ENCODE measurements at regions not wholly inside any gene's neighbourhood (a gene's known extent, or its start where the extent isn't known, plus 50 kb on each side); places are given as distances from the start of the nearest gene placed in this dataset.
"Not testable (repeated sequence)": the region's sequence is repeated elsewhere in the genome, so short reads cannot be mapped to it uniquely, and the experiment has no call there.

DNA sequence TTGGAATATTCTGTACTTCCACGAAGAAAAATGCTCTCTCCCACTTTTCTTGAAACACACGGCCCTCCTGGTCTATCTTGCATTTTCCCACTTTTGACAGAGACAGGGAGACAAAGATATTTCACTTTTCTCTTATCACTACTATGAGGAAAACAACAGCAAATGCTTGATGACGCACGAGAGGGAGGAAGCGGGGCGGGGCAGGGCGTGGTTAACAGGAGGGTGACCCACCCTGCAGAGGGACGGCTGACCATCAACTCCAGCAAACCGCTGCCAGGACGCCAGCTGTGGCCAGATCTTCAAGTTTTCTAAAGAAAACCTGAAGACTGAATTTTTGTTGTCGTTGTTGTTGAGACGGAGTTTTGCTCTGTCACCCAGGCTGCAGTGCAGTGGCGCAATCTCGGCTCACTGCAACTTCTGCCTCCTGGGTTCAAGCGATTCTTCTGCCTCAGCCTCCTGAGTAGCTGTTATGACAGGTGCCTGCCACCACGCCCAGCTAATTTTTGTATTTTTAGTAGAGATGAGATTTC is 63.8 kb downstream of the NSUN5 start:
- DNase-seq, result not testable (repeated sequence)

DNA sequence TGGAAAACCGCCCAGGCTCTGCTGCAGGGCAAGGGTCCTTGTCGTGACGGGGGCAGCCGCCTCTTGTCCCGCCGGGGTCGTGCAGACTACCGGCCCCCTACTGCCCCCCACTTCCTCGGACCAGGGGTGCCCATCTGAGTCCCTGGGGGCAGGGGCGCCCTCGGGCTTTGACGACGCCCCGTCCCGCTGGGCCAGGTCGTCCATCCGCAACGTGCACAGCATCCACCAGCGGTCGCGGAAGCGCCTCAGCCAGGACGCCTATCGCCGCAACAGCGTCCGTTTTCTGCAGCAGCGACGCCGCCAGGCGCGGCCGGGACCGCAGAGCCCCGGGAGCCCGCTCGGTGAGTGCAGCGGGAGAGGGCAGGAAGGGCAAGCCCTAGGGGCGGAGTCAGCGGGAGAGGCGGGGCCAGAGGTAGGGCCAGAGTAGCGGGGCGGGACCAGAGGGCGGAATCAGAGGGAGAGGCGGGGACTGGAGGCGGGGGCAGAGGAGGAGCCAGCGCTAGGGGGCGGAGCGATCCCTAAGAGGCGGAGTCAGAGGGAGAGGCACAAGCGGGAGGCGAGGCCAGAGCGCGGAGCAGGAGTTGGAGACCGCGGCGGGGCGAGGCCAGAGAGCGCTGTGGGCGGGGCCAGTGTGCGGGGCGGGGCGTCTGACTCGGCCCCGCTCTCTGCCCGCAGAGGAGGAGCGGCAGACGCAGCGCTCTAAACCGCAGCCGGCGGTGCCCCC is 73.5 kb downstream of the NSUN5 start:
- not testable (repeated sequence) for DNase-seq

DNA sequence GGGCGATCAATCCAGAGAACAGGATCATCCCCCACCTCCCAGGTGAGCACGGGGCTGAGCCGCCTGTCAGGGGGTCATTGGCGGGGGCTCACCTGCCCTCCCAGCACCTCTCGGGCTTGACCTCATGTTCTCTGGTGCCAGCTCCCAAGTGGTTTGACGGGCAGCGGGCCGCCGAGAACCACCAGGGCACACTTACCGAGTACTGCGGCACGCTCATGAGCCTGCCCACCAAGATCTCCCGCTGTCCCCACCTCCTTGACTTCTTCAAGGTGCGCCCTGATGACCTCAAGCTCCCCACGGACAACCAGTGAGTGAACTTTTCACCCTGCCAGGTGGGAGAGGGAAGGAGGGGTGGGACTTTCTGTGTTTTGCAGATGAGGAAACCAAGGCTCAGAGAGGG is 82.9 kb downstream of the NSUN5 start:
- not testable (repeated sequence) for DNase-seq

DNA sequence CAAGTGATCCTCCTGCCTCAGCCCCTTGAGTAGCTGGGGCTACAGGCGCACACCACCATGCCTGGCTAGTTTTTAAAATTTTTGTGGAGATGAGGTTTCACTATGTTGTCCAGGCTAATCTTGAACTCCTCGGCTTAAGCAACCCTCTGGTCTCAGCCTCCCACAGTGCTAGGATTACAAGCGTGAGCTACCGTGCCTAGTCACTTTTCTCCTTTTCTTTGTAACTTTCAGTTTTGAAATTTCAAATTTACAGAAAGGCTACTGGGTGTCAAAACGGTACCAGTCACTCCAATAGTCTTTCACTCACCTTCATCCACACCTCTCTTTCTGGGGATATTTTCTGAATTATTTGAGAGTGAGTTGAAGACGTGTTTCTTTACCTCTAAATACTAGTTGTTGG is 86.9 kb downstream of the NSUN5 start:
- not testable (repeated sequence) for DNase-seq

DNA sequence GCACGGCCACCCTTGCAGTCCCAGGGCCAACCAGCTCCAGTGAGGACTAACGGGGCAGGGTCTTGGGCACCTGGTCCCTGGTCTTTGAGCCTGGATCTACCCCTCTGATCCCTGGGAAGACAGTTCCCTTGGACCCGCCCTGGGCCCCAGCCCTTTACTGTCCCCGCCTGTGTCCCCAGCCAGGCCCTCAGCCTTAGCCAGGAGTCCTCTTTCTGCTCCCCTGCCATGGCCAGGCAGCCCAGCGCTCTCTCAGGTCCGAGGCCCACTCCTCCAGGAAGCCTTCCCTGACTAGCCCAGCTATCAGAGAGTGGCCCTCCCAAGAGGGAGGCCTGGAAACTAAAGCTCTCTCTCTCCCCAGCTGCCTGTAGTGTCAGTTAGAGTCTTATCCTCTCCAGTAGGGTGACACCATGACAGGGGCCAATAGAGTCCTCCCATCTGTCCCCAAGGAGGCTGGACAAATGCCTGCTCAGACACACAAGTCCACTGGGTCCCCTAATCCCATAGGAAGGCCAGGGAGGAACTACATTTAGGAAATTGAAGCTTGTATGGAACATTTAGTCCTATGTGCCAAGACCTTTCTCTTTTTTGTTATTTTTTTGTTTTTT is 87.8 kb downstream of the NSUN5 start:
- not testable (repeated sequence) for DNase-seq

DNA sequence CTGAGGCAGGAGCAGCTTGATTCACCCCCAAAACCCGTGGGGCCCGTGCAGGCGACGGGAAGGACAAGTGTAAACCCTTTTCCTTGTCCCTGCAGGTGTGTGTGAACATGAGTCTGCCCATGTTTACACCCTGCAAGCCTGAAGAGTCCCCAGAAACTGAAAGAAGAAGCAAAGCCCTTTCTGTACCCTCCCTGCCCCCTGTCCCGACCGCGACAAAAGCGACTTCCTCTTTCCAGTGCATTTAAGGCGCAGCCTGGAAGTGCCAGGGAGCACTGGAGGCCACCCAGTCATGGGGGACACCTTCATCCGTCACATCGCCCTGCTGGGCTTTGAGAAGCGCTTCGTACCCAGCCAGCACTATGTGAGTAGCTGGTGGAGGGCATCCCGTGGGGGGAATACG is 88.3 kb downstream of the NSUN5 start:
- not testable (repeated sequence) for DNase-seq

DNA sequence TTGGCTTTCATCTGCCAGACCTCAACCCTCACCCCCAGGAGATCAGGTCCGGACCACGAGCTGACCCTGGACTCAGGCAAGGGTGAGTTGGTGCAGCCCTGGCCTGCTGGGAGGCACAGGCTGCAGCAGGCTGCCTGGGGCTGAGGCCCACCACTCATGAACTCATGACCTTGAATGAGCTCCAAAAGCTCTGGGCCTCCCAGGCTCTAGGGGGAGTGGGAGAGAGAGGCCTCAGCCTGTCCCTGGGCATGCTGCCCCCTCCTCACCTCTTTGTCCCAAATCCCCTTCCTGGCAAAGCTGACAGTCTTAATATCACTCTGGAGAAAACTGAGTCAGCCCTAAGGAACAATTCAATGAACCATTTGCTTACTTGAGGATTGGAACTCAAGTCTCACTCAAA is 89.8 kb downstream of the NSUN5 start:
- DNase-seq, result not testable (repeated sequence)

DNA sequence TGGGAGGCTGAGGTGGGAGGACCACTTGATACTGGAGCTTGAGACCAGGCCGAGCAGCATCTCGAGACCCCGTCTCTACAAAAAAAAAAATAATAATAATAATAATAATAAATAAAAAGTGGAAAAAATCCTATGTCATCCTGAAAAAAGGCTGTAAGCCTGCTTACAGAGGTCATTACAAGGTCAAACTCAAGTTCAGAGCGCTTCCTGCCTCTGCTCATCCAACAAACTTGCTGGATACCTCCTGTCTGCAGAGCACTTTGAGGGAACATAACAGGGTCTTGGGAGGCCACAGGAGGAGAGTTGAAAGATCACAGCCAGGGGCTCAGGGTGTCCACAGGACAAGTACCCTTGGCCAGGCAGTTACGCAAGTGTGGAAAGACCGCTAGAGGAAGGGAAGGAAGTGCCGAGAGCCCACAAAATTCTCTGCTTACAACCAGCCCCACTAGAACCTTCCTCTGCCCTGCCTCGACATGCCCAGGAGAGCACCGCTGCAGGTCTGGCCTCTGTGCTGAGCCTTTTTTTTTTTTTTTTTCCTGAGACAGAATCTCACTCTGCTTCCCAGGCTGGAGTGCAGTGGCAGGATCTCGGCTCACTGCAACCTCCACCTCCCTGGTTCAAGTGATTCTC is 92.5 kb downstream of the NSUN5 start:
- DNase-seq, result not testable (repeated sequence)

DNA sequence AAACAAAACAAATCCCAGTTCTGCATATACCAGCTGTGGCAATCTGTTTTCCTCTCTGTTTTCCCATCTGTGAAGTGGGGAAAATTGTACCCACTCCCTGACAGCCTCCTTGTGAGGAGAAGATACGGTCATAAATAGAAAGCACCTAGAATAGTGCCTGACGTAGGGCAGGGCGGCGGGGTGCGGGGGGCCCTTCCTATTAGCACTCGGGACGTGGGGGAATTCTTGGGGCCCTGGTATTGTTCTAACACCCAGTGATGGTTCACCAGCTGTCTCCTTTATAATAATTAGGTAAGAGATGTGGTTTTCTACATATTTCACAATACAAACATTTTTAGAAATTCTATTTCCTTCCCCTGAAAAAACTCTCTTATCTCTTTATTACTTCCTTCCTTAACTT is 93.4 kb downstream of the NSUN5 start:
- not testable (repeated sequence) for DNase-seq

DNA sequence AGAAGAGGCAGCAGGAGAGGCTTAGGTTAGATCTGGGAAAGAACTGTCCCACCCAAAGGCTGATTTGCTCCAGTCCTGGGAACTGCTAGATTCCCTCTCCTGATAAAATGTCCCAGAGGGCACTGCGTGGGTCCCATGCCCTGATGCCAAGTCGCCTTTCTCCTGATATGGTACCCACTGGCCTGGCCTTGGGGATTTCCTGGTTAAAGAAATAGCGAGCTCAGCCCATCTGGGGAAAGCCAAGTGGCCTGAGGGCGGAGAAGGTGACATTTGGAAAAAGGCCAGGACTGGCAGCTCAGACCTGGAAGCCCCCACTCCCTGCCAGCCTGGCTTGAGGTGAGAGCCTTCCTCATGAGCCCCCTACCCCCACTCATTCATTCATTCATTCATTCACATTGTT is 94.2 kb downstream of the NSUN5 start:
- DNase-seq, result not testable (repeated sequence)

DNA sequence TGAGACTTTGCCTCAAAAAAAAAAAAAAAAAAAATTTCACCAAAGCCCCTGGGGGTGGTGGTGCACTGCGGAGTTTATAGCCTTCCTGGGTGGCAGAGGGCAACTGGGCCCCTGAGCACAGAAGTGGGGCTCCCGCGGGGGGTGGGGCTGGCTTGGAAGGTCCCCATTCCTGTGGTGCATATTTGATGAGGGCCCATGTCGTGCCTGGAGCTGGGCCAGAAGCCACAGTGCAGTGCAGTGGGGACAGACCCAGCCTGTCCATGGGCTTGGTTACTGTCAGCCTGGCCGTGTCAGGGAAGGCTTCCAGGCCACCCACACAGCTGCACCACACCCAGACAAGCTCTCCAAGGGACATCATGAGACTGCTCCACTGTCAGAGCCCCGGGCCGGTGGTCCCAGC is 95.5 kb downstream of the NSUN5 start:
- DNase-seq, result not testable (repeated sequence)

DNA sequence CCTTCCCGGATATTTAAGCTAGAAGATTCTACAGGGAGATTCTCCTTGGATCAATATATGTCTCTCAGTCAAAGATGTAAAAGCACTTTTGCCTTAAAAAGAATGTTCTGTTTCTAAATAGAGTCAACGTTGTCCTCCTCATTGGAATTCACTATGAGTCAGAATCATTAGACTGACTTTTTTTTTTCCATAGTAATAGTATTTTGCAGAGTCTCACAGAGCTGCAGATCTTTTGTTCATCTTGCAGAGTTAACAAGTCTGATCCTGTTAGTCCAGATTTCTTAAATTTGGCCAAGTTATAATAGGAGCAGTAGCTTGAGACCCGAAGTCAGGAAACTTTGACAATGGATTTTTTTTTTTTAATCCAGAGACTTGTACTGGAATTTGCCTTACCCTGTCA is 103.0 kb downstream of the NSUN5 start:
- DNase-seq, result not testable (repeated sequence)

DNA sequence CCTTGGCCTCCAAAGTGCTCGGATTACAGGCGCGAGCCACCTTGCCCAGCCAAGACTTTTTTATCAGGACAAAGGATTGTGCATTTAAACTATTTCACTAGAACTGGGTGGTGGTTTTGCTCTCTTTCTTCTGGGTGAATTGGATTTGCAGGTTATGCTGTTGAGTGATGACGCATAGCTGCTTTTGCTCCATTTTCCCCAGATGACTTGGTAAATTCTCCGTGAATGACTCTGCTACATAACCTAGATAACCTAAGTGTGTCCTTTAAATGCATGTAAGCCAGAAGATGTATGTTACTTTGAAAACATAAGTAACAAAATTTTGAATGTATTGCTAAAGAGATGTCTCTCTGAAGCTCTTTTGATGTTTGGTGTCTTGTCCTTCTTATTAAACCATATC is 103.7 kb downstream of the NSUN5 start:
- DNase-seq, result not testable (repeated sequence)

DNA sequence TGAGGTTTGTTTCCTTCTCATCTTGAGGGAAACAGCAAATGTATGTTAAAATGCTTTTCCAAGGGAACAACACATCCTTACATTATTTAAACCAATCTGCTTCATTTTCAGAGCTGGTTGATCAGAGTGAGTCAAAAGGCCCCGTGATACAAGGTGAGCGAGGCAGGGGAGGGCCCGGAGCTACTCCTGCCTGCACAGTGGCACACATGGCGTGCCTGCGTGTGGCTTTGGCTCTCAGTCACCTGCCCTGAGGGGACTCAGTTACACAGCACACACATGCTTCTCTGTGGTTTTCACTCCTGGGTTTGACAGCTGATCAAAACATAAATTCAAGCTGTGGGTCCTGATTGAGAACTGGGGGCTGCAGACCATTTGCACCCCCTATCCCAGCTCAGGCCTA is 105.3 kb downstream of the NSUN5 start:
- DNase-seq, result not testable (repeated sequence)

DNA sequence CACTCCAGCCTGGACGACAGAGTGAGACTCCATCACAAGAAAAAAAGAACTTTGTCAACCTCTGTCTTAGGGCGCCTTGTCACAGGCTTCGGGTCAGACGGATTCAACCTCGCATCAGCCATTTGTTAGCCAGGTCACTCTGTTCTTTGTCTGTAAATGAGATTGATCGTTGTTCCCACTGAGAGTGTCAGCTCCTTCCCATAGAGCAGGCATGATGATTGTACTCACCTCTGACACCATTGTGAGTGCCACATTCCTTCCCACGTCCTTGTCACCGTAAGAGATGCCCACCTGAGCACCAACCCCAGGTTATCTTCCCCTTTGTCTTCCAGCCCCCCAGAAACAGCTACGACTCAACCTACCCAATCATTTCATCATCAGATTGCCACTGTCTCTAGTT is 107.4 kb downstream of the NSUN5 start:
- not testable (repeated sequence) for DNase-seq

DNA sequence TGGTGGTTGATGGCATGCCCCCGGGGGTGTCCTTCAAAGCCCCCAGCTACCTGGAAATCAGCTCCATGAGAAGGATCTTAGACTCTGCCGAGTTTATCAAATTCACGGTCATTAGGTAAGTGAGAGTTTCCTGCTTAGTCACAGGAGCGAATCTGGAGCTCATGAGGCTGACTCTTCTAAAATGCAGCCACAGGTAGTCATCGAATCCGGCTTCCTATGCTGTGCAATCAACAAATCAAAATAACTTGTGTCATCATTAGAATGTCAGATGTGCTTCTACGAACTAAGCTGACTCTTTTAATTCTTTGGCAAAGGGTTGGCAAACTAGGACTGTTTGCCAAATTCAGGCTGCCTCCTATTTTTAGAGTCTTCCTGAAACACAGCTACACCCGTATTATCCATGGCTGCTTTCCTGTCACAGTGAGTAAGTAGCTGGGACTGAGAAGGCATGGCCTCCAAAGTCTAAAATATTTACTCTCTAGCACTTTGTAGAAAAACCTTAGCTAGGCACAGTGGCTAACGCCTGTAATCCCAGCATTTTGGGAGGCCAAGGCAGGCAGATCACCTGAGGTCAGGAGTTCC is 108.0 kb downstream of the NSUN5 start:
- not testable (repeated sequence) for DNase-seq

DNA sequence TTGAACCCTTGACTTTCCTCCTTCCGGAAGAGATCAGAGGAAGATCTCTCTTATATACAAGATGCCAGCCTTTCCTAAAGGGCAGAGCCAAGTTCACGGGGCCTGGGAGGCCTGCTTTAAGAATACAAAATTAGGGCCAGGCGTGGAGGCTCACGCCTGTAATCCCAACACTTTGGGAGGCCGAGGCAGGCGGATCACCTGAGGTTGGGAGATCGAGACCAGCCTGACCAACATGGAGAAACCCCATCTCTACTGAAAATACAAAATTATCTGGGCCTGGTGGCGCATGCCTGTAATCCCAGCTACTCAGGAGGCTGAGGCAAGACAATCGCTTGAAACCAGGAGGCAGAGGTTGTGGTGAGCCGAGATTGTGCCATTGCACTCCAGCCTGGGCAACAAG is 108.2 kb upstream of the SPDYE9 start:
- DNase-seq, result not testable (repeated sequence)

DNA sequence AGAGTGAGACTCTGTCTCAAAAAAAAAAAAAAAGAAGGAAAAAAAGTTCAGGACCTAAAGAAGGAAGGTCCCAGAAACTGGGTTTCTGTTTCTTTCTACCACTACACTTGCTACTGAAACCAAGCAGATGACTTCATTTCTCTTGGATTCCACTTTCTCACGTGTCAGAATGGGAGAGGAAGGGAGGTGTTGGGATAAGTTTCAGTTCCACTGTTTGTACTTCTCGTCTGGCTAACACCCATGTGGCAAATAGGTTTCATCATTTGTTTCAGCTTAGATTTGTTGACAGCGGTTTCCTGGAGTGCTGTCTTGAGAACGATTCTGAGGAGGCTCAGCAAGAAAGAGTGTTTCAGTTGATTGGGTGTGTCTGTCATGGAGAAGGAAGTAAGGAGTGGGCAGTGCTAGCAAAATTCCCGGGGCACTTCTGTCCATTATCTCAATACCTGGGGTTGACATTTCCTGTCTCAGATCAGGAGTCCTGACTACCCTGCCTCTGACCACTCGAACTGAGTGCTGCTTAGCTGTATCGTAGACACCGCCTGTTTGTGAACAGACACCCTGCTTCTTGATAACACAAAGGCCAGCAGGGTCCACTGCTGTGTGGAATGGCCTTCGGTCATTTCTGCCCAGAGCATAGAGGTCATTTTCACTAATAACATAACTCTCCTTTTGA is 104.8 kb upstream of the SPDYE9 start:
- not testable (repeated sequence) for DNase-seq

DNA sequence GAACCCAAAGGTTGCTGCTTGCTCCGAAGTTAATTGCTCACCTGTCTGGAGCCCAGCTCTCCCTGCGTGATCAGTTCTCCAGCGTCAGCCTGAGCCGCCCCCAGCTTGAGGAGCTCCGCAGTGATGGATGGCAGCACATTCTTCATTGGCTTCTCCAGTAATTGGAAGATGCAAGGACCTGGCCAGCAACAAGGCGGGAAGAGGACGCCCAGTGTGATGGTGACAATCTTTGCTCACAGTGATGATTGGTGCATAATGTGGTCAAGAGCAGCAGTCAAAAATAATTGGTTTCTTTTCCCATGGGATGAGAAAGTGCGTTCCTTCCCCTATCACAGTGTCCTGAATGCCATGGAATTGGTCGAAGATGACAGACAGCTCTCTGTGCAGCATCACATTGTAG is 102.4 kb upstream of the SPDYE9 start:
- not testable (repeated sequence) for DNase-seq

DNA sequence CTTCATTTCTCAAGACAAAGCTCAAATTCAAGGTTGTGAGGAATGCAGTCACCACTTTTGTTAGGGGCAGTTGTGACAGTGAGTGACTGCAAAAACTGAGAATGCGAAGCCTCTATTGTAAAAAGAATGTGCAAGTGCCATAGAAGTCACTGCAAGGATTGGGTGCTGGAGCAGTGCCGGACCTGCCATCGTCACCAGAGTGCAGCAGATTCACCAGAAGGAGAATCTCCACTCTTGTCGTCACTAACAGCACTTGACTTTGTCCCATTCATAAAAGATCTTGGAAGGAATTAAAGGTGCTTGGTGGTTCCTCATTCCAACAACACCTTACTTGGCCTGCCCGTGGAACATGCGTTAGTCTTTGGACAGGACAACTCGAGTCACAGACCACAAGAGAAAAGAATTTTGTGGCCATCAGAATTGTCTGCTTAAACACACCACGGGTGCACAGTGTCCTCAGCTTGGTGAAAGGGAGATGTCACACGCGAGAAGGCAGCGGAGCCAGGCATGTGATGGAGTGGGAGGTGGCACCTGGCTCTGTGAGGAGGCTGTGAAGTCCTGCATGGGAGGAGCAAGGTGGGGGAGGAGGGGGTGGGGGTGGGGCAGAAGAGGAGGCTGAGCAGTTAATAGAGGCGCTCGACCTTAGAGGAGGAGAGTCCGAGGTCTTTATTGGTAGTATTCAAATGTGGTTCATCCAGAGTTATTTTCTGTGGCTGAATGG is 100.9 kb upstream of the SPDYE9 start:
- DNase-seq, result not testable (repeated sequence)

DNA sequence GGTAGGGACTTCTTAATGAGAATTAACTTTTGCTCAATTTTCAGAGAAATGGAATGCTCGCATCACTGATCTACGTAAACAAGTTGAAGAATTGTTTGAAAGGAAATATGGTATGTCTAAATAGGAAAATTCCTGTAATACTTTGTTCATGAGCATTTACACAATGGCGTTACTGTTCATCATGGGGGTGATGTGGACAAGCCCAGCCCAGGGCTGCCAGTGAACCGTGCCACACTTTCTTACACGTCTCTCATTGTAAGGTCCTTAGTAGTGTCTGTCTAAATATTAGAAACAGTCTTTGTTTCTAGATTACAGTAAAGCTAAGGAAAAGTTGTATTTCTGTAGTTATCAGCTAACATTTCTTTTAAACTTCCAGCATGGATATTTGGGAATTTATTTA is 91.0 kb upstream of the SPDYE9 start:
- DNase-seq, result not testable (repeated sequence)

DNA sequence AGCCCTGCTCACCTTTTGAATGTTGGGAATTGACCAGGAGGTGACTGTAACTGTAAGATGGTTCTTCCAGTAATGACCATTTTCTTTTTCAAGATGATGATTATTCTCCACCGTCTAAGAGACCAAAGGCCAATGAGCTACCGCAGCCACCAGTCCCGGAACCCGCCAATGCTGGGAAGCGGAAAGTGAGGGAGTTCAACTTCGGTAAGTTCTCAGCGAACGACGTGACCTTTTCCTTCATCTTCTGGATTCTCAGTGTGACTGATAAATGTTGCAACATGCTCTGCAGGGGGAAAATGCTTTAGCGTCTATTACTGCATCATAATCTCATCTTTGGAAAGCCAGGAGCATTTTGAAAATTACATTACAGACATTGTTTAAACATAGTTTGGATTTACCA is 89.5 kb upstream of the SPDYE9 start:
- DNase-seq, result not testable (repeated sequence)

Measured in fibroblast of upper back skin (primary cell).